Stimulated activated CD8-positive, alpha-beta memory T cell treated with anti-CD3 and anti-CD28 coated beads, Interleukin-12 subunit alpha, Interleukin-12 subunit beta, amount 100 ng/mL, for 1 hour (primary cell): ENCODE measurements at regions not wholly inside any gene's neighbourhood (a gene's known extent, or its start where the extent isn't known, plus 50 kb on each side); places are given as distances from the start of the nearest gene placed in this dataset.

ENCODE experiments used
- DNase-seq: peaks from one replicate; pipeline ENCODE4 v3.0.0-alpha.2; 2020; ENCODE audit warnings: low read depth

GRCh38 chr10:84047258-84048010 is 91.9 kb upstream of the GHITM start:
- no peak for DNase-seq

- DNase-seq = no peak
Observed at GRCh38 chr10:84049645-84050011, 89.7 kb upstream of the GHITM start.

- DNase-seq = no peak
Observed at GRCh38 chr10:84053626-84054025, 85.7 kb upstream of the GHITM start.

- DNase-seq = no peak
Observed at GRCh38 chr10:84054743-84055142, 84.6 kb upstream of the GHITM start.

- DNase-seq = no peak
Observed at GRCh38 chr10:84059526-84059925, 79.8 kb upstream of the GHITM start.

GRCh38 chr10:84063440-84063839 is 75.9 kb upstream of the GHITM start:
- DNase-seq = no peak

- DNase-seq = no peak
Observed at GRCh38 chr10:84065804-84066601, 73.3 kb upstream of the GHITM start.

- no peak for DNase-seq
Observed at GRCh38 chr10:84074521-84074920, 64.8 kb upstream of the GHITM start.

GRCh38 chr10:84075226-84076046 is 63.9 kb upstream of the GHITM start:
- no peak for DNase-seq

- no peak for DNase-seq
Observed at GRCh38 chr10:84076047-84076388, 63.3 kb upstream of the GHITM start.

GRCh38 chr10:84076540-84077195 is 62.6 kb upstream of the GHITM start:
- DNase-seq = no peak

- DNase-seq = no peak
Observed at GRCh38 chr10:84077768-84078167, 61.5 kb upstream of the GHITM start.

- DNase-seq = no peak
Observed at GRCh38 chr10:84078771-84079170, 60.5 kb upstream of the GHITM start.

GRCh38 chr10:84084342-84084741 is 55.0 kb upstream of the GHITM start:
- DNase-seq = no peak

- DNase-seq = no peak
Observed at GRCh38 chr10:84087202-84087601, 52.1 kb upstream of the GHITM start.

- DNase-seq = no peak
Observed at GRCh38 chr10:84088626-84089025, 50.7 kb upstream of the GHITM start.

GRCh38 chr10:84089162-84089561 is 50.1 kb upstream of the GHITM start:
- DNase-seq = no peak
